B cell (primary cell): ENCODE measurements at regions not wholly inside any gene's neighbourhood (a gene's known extent, or its start where the extent isn't known, plus 50 kb on each side); places are given as distances from the start of the nearest gene placed in this dataset.
A peak's percentile ranks its signal among the peaks of the same experiment; 100 is the strongest.

ENCODE experiments used
- ATAC-seq: fragments of 200-7000 bp; cut with Tn5 transposase; one replicate; pipeline ENCODE4 v1.10.0; 2021; ENCODE audit warnings: low read depth, mild to moderate bottlenecking, moderate number of reproducible peaks, moderate library complexity
- CTCF ChIA-PET: fragments of 350-600 bp; sonication (Branson Sonifier 250); formaldehyde crosslinking; loops from one replicate; lab custom pipeline; 2021; ENCODE audit warnings: antibody characterized with exemption, inconsistent platforms; lab: Charles Lee
- POLR2A ChIA-PET: fragments of 350-600 bp; sonication (Branson Sonifier 250); formaldehyde crosslinking; loops from one replicate; lab custom pipeline; 2021; ENCODE audit warnings: antibody characterized with exemption; lab: Charles Lee
- DNase-seq: peaks from one replicate; pipeline ENCODE4 v3.0.0; 2013
- H2AFZ ChIP-seq: 2 replicates; pipeline ENCODE4 v1.6.1; 2012; ENCODE audit warnings: mild to moderate bottlenecking, low read depth, low read length; ENCODE audit not compliant: insufficient read depth, poor library complexity, severe bottlenecking
- H3K27ac ChIP-seq, 2 donors: 1 replicate in 1 of 2; 2 replicates in 1 of 2; pipeline ENCODE4 v1.5.1; 2012 to 2013; ENCODE audit warnings: low read length in 2 of 2, mild to moderate bottlenecking in 2 of 2, moderate library complexity in 1 of 2
- H3K27me3 ChIP-seq, 4 experiments: fragments of 200-600 bp in 1 of 4; sonication (generic) in 1 of 4; replicated peaks in 1 of 4; 1 replicate in 2 of 4; 2 replicates in 2 of 4; pipeline versions ENCODE4 v1.6.1 to v1.7.0; 2013 to 2016; ENCODE audit warnings: low read length in 3 of 4, mild to moderate bottlenecking in 2 of 4, mixed read lengths in 1 of 4, moderate library complexity in 1 of 4; ENCODE audit not compliant: insufficient read depth in 4 of 4, control insufficient read depth in 3 of 4; ENCODE audit errors: control extremely low read depth in 1 of 4
- H3K36me3 ChIP-seq, 2 experiments: replicated peaks in 1 of 2; 1 replicate in 1 of 2; 2 replicates in 1 of 2; pipeline versions ENCODE4 v1.6.1 to v1.7.1; 2013; ENCODE audit warnings: low read length in 1 of 2; ENCODE audit not compliant: insufficient read depth in 2 of 2, control insufficient read depth in 1 of 2; ENCODE audit errors: control extremely low read depth in 1 of 2, extremely low read depth in 1 of 2
- H3K4me1 ChIP-seq, 2 donors: fragments of 200-600 bp in 1 of 2; sonication (generic) in 1 of 2; 1 replicate in 1 of 2; 2 replicates in 1 of 2; pipeline versions ENCODE4 v1.5.1 to v1.6.1; 2013 to 2017; ENCODE audit warnings: low read length in 2 of 2; ENCODE audit not compliant: control insufficient read depth in 2 of 2, insufficient read depth in 2 of 2
- H3K4me2 ChIP-seq: replicated peaks from 2 replicates; pipeline ENCODE3; 2012; ENCODE audit warnings: mild to moderate bottlenecking, low read depth, low read length; ENCODE audit not compliant: poor library complexity, severe bottlenecking
- H3K4me3 ChIP-seq, 5 experiments: fragments of 200-600 bp in 1 of 5; sonication (generic) in 1 of 5; 1 replicate in 3 of 5; 2 replicates in 2 of 5; pipeline versions ENCODE4 v1.5.1 to v1.7.0; 2011 to 2016; ENCODE audit warnings: low read length in 4 of 5, mild to moderate bottlenecking in 4 of 5, low read depth in 2 of 5, control low read depth in 1 of 5, moderate library complexity in 1 of 5; ENCODE audit not compliant: insufficient read depth in 1 of 5; ENCODE audit errors: control extremely low read depth in 1 of 5, extremely low read depth in 1 of 5
- H3K79me2 ChIP-seq: fragments of 200-600 bp; sonication (generic); one replicate; pipeline ENCODE4 v1.6.0; 2016; ENCODE audit warnings: low read length; ENCODE audit not compliant: control insufficient read depth, insufficient read depth
- H3K9ac ChIP-seq: fragments of 200-600 bp; sonication (generic); 2 replicates; pipeline ENCODE4 v1.6.1; 2017; ENCODE audit warnings: mild to moderate bottlenecking, low read length, moderate library complexity
- H3K9me3 ChIP-seq, 3 donors: one replicate each; pipeline versions ENCODE4 v1.6.1 to v1.7.1; 2013; ENCODE audit warnings: low read length in 2 of 3; ENCODE audit not compliant: control insufficient read depth in 2 of 3, insufficient read depth in 1 of 3; ENCODE audit errors: control extremely low read depth in 1 of 3
- H4K20me1 ChIP-seq: 2 replicates; pipeline ENCODE4 v1.6.0; 2012; ENCODE audit warnings: mild to moderate bottlenecking, low read length; ENCODE audit not compliant: insufficient read depth, control insufficient read depth, poor library complexity, severe bottlenecking
- H3K27ac Mint-ChIP-seq: one replicate; pipeline ENCODE4 v1.8.0; 2021; ENCODE audit warnings: mixed read lengths
- H3K27me3 Mint-ChIP-seq: one replicate; pipeline ENCODE4 v1.8.0; 2021; ENCODE audit warnings: mixed read lengths
- H3K4me1 Mint-ChIP-seq: one replicate; pipeline ENCODE4 v1.8.0; 2021; ENCODE audit warnings: mixed read lengths
- H3K4me3 Mint-ChIP-seq: one replicate; pipeline ENCODE4 v1.8.0; 2021; ENCODE audit warnings: mixed read lengths
- H3K9me3 Mint-ChIP-seq: one replicate; pipeline ENCODE4 v1.8.0; 2022; ENCODE audit warnings: mixed read lengths; ENCODE audit not compliant: insufficient read depth
- EZH2 ChIP-seq: IDR thresholded peaks from 2 replicates; pipeline ENCODE4 v1.6.1; 2012; ENCODE audit warnings: borderline replicate concordance, low read depth, mild to moderate bottlenecking, moderate library complexity, low read length; ENCODE audit not compliant: insufficient read depth, poor library complexity, severe bottlenecking
- WGBS: methylation state at CpG from one replicate; pipeline ENCODE4 v1.1.5; 2013; ENCODE audit warnings: missing lambda C conversion rate; ENCODE audit not compliant: insufficient coverage; 5-methylcytosine and 5-hydroxymethylcytosine counted together
- intact Hi-C: fragments of 100-400 bp; cut with micrococcal nuclease; formaldehyde crosslinking; loops from one replicate; pipeline ENCODE4 v1.10.0; 2022
- TF ChIP-seq, protein P1 (sequence below): fragments of 200-600 bp; IDR thresholded peaks from one replicate; pipeline ENCODE4 v1.8.0; 2022; ENCODE audit warnings: antibody characterized with exemption, mild to moderate bottlenecking

DNA sequence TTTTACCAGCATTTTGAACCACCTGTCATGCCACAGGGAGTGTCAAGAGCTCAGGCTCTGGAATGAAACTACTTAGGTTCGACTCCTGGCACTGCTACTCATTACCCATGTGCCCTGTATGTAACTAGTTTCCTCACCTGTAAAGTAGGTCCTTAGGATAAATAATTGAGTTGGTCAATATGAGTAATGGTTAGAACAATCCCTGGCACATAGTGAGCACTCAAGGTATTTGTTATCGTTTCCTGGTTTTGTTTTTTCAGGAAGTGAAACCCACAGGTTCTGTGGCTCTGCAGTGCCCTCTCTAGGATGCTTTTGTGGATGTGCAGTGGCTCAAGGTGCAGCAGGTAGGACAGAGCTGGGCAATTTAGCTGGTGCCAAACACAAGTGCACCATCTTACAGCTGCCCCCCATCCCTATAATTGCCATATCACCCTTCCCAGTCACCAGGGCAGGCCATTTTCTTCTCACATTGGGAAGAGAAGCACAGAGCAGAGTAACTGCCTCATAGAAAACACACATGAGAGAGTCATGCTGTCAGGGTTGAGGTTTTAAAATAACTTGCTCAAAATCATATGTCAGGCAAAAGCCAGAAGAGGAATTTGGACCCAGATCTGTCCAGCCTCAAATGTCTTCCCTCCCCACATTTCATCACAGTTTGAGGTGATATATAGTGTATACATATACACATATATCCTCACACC, 297.5 kb downstream of the RPAP3 start:
- Histone ChIP-seq H2AFZ (peak overlapping the region; percentile 31), H3K4me1 (peaks cover 18 to 19% of the 10 kb centered on the region in 2 donors), H3K27ac (peak overlapping the region; percentile 41 to 55), H4K20me1 (no peaks in the 10 kb centered on the region), H3K27me3 (no peaks in the 10 kb centered on the region), H3K36me3 (no peaks in the 10 kb centered on the region), H3K9me3 (no peaks in the 10 kb centered on the region), H3K4me2 (peak overlapping the region; percentile 50), H3K9ac (no peak overlapping the region), H3K79me2 (no peaks in the 10 kb centered on the region), H3K4me3 (no peak overlapping the region)
- CTCF ChIA-PET: interaction anchor here (0.6 to 8.5 kb wide), 35 partner anchors 10 to 1283 kb away, joined by 3 to 124 read pairs (median 4); partner anchors contain the start of genes AMIGO2 and PCED1B
- DNase-seq (peak; percentile 87), ATAC-seq (peak; percentile 98)
- Mint-ChIP-seq H3K27ac (peak overlapping the region; percentile 73), H3K27me3 (no peaks in the 10 kb centered on the region), H3K4me1 (peaks cover 21% of the 10 kb centered on the region), H3K9me3 (peaks cover 3% of the 10 kb centered on the region), H3K4me3 (no peak overlapping the region)
- 0% methylated on average over 1 of the region's 2 CpGs for WGBS
- POLR2A ChIA-PET: interaction anchor here (1.1 kb wide), 1 partner anchor 201 kb away, joined by 3 read pairs; no protein-coding TSS in a partner anchor
- intact Hi-C loops: loop anchor here (1.0 kb wide), 4 partner anchors 11 to 1066 kb away; no protein-coding TSS in a partner anchor
- TF ChIP-seq, protein P1, sequence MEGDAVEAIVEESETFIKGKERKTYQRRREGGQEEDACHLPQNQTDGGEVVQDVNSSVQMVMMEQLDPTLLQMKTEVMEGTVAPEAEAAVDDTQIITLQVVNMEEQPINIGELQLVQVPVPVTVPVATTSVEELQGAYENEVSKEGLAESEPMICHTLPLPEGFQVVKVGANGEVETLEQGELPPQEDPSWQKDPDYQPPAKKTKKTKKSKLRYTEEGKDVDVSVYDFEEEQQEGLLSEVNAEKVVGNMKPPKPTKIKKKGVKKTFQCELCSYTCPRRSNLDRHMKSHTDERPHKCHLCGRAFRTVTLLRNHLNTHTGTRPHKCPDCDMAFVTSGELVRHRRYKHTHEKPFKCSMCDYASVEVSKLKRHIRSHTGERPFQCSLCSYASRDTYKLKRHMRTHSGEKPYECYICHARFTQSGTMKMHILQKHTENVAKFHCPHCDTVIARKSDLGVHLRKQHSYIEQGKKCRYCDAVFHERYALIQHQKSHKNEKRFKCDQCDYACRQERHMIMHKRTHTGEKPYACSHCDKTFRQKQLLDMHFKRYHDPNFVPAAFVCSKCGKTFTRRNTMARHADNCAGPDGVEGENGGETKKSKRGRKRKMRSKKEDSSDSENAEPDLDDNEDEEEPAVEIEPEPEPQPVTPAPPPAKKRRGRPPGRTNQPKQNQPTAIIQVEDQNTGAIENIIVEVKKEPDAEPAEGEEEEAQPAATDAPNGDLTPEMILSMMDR: peak; percentile 83
- no peak for TF ChIP-seq EZH2
